Stimulated activated CD4-positive, alpha-beta T cell treated with anti-CD3 and anti-CD28 coated beads, TNF-alpha, amount 100 ng/mL, for 1 hour (primary cell): ENCODE measurements at regions not wholly inside any gene's neighbourhood (a gene's known extent, or its start where the extent isn't known, plus 50 kb on each side); places are given as distances from the start of the nearest gene placed in this dataset.

ENCODE experiments used
- DNase-seq, 3 donors: peaks; one replicate each; pipeline ENCODE4 v3.0.0-alpha.2; 2020; ENCODE audit warnings: low read depth in 3 of 3, low spot score in 1 of 3

- DNase-seq: no peak
These were observed 224.4 kb upstream of the GALNT17 start for GRCh38 chr7:70907259-70908247.

DNA sequence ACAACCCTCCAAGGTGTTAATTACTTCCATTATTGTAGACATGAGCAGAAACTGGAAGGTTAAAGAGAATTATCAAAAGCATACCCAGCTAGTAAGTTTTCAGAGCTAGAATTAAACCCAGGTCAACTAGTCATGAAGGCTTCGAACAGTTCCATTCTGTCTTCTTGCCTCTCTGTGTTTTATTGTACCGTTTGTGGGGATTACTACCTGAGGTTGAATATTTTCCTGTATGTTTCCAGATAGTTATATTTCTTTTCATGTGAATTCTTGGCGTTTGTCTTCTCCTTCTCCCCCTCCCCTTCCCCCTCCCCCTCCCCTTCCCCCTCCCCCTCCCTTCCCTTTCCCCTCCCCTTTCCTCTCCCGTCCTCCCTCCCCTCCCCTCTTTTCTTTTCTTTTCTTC lies 218.0 kb upstream of the GALNT17 start:
- no peak for DNase-seq

DNA sequence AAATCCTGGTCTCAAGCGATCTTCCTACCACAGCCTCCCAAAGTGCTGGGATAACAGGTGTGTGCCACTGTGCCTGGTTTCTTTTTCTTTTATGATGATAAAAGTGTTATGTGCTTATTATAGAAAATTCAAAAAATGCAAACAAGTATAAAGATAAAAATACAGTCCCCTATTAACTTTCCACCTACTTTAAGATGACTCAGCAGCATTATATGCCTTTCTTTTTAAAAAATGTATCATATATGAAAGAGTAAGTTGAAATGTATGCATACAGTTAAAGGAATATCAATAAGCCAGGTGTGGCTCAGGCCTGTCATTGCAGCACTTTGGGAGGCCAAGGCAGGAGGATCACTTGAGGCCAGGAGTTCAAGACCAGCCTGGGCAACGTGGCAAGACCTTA lies 216.9 kb upstream of the GALNT17 start:
- DNase-seq: no peak

GRCh38 chr7:70919481-70920073 lies 212.4 kb upstream of the GALNT17 start:
- DNase-seq: no peak

DNA sequence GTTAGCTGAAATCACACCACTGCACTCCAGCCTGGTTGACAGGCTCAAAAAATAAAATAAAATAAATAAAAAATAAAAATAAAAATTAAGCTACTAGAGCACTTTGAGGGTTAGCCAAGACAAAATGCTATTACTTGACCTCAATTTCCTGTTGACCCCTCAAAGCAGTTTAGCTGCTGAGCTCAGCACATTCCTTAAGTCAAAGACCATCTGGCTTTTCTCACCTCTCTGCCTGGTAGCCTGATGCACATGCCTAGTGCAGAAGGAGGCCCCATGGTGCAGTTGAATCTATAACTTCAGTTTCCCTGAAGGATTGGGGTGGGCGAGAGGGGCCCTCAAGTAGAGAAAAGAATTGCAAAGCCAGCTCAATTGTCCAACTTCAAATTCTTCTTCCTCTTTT lies 211.1 kb upstream of the GALNT17 start:
- no peak for DNase-seq

GRCh38 chr7:70923181-70923845 lies 208.6 kb upstream of the GALNT17 start:
- DNase-seq: no peak

DNA sequence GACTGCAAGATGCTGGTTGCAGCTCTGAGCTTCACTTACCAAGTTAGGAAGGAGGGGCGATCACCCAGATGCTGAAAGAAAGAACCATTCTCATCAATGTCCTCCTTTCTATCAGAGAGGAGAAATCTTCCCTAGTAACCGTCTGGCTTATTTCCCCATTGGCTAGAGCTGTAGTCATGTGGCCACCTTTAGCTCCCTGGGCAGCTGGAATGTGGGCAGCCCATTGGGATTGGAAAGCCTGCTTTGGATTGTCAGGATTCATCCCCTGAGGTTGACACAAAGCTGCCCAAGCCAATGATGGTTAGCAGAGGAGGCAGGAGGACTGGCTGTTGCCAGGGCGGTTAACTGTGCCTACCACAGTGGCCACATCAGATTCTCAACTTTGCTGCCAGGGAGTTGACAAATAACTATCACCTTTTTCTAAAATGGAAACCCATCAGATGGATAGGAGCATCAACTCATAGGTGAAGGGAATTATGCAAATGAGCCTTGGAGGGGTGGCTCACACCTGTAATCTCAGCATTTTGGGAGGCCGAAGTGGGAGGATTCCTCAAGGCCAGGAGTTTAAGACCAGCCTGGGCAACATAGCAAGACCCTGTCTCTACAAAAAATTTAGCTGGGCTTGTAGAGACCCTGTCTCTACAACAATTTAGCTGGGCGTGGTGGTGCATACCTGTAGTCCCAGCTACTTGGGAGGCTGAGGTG lies 206.4 kb upstream of the GALNT17 start:
- no peak for DNase-seq

- DNase-seq: no peak
These were observed 205.3 kb upstream of the GALNT17 start for GRCh38 chr7:70926666-70927065.

GRCh38 chr7:70935311-70935710 lies 196.6 kb upstream of the GALNT17 start:
- DNase-seq: no peak

DNA sequence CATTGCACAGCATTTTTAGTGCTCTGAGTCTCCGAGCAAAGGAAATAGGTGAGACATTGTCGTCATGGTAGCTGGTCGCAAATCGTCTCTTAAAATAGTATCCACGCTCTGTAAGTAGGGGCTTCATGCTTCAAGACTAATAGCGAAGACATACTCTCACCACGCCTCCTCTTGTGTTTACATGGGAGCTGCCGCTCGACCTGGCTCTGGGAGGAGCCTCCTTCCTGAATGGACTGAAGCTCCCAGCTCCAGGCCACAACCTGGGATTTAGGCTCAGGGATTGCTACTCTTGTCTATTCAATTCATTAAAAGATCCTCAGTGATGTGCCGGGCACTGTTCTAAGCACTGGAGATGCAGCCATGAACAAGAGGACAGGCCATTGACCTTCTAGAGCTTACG lies 196.1 kb upstream of the GALNT17 start:
- no peak for DNase-seq

DNA sequence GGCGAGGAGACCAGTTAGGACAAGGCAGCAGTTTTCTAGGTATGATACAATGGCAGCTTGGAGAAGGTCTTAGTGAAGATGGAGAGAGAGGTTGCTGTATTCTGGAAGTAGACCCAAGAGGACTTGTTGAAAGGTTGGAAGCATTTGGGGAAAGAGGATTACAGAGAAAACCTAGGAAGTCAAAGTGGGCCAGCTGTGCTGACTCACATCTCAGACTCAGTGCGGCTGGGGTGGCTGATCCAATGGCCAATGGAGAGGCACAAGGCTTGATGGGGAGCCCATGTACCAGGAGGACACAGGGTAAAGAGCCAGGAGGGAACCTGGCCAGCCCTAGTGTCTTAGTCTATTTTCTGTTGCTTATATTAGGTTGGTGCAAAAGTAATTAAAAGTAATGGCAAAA lies 194.5 kb upstream of the GALNT17 start:
- no peak for DNase-seq

- no peak for DNase-seq
These were observed 191.3 kb upstream of the GALNT17 start for GRCh38 chr7:70940597-70940996.

- no peak for DNase-seq
These were observed 189.2 kb upstream of the GALNT17 start for GRCh38 chr7:70942791-70943190.

DNA sequence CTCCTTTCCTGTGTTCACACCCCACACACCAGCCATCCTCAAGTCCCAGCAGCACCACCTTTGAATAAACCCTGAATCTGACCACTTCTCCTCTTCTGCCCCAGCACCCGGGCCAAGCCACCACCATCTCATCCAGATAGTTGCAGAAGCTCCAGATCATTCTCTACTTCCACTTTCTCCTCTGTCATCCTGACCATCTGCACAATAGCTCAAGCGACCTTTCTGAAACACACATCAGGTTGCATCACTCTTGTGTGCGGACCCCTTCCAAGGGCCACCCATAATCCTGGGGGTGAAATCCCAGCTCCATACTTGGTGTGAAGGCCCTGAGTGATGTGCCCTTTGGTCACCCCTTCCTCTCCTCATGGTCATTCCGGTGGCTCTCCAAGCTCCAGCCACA lies 187.4 kb upstream of the GALNT17 start:
- DNase-seq: no peak

GRCh38 chr7:70947181-70947580 lies 184.8 kb upstream of the GALNT17 start:
- no peak for DNase-seq

GRCh38 chr7:70949862-70950261 lies 182.1 kb upstream of the GALNT17 start:
- DNase-seq: no peak

DNA sequence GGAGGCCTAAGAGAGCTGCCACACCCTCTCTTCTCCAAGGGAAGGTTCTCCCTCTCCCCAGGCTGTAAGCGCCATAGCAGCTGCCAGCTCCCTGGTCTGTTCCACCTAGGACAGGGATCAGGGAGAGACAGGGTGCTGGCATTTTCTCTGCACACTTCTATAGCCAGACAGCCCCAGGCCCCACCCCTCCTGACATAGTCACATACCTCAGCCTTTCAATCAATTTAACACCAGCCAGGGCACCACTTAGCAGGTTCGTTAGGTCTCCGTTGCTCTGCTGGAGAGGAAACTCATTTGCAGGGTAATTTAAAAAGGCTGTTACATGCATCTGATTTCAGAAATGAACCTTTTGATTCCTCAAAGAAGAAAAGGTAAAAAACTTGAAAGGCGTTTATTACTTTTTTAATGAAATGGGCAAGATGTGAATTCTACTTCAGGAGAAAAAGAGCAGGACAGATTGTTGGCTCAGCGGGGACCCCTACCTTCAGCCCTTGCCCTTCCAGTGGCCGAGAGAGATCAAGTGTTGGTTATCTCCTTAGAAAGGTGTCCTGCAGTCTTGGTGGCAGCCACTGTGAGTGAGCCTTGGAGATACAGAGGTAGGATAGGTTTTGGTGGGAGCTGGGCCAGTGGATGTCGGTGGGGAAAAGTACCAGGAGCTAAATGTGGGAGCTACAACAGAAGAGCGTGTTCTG lies 180.5 kb upstream of the GALNT17 start:
- no peak for DNase-seq

GRCh38 chr7:70952311-70952710 lies 179.6 kb upstream of the GALNT17 start:
- no peak for DNase-seq

DNA sequence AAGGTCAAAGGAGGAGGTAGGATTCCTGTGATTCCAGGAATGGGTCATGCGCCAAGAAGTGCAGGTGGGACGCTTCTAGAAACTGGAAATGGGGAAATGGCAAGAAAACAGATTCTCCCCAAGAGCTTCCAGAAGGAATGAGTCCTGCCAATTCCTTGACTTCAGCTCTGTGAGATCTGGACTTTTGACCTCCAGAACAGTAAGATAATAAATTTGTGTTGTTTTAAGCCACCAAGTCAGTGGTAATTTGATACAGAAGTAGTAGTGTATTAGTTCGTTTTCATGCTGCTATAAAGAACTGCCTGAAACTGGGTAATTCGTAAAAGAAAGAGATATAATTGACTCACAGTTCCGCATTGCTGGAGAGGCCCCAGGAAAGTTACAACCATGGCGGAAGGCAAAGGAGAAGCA lies 178.6 kb upstream of the GALNT17 start:
- no peak for DNase-seq

GRCh38 chr7:70953796-70954195 lies 178.1 kb upstream of the GALNT17 start:
- no peak for DNase-seq

DNA sequence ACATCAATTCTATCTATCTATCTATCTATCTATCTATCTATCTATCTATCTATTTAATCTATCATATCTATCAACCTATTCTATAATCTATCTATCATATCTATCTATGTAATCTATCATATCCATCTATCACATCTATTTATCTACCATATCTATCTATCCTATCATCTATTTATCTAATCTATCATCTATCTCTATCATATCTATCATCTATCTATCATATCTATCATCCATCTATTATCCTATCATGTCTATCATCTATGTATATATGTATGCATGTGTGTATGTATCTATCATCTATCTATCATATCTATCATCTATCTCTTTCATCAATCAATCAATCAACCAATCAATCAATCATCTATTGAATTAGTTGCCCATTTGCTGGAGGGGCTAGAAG lies 159.3 kb upstream of the GALNT17 start:
- no peak for DNase-seq
